T47D (cell line): ENCODE measurements at regions not wholly inside any gene's neighbourhood (a gene's known extent, or its start where the extent isn't known, plus 50 kb on each side); places are given as distances from the start of the nearest gene placed in this dataset.
"Not testable (repeated sequence)": the region's sequence is repeated elsewhere in the genome, so short reads cannot be mapped to it uniquely, and the experiment has no call there.

Experiments used
- DNase-seq, 2 experiments: peaks; one replicate each; pipeline versions ENCODE4 v3.0.0 to v3.0.0-alpha.2; 2011 to 2012; ENCODE audit warnings: low read depth in 1 of 2, low spot score in 1 of 2
- JUND ChIP-seq: IDR thresholded peaks from 2 replicates; pipeline ENCODE4 v1.6.1; 2012; ENCODE audit warnings: low read depth
- in situ Hi-C: cut with HindIII; loops from 2 replicates; pipeline ENCODE4 v1.10.0; 2016; ENCODE audit warnings: low sequenced_read_pairs, low pct_unique_long_range_greater_than_20kb

GRCh38 chr15:60275624-60276023, 122.2 kb downstream of the ANXA2 start:
- DNase-seq: no peak
- in situ Hi-C loops: no loop called here

GRCh38 chr15:60278879-60279278, 118.9 kb downstream of the ANXA2 start:
- DNase-seq: no peak
- TF ChIP-seq JUND: no peak
- in situ Hi-C loops: no loop called here

More at GRCh38 chr15:60275624-60276023, 122.2 kb downstream of the ANXA2 start:
- no peak for TF ChIP-seq JUND

GRCh38 chr15:60280259-60280658, 117.5 kb downstream of the ANXA2 start:
- in situ Hi-C loops: no loop called here
- DNase-seq: no peak
- no peak for TF ChIP-seq JUND

GRCh38 chr15:60283936-60284335, 113.8 kb downstream of the ANXA2 start:
- in situ Hi-C loops: no loop called here
- no peak for DNase-seq
- no peak for TF ChIP-seq JUND

GRCh38 chr15:60295901-60296300, 101.9 kb downstream of the ANXA2 start:
- in situ Hi-C loops, DNase-seq: not testable (repeated sequence)

GRCh38 chr15:60297047-60297446, 100.7 kb downstream of the ANXA2 start:
- no peak for DNase-seq
- in situ Hi-C loops: no loop called here
- TF ChIP-seq JUND: no peak
